Urothelium cell line (cell line): ENCODE measurements at regions not wholly inside any gene's neighbourhood (a gene's known extent, or its start where the extent isn't known, plus 50 kb on each side); places are given as distances from the start of the nearest gene placed in this dataset.
A peak's percentile ranks its signal among the peaks of the same experiment; 100 is the strongest.

Experiments used
- DNase-seq: peaks from one replicate; pipeline ENCODE4 v3.0.0; 2011; ENCODE audit warnings: low spot score, mixed read lengths
- FAIRE-seq: peaks from 2 replicates; lab custom pipeline; 2011; peaks lifted over from hg19 to GRCh38; lab: Jason Lieb, UNC

DNA sequence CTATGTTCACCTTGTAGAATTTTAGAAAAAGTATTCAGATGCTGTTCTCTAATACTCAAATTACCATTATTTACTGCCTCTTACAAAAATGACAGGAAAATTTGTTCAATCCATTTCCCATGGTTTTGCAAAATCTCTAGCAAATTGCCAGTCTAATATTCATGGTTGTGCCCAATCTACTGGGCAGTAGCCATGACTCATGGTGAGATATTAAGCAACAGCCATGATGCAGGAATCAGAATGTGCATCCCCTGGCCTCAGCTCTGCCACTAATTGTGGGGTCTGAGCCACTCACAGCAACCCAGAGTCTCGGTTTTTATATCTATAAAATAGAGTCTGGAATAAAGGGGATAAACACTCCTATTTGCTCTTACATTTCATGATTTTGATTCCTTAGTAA lies 353.6 kb downstream of the DEPDC1B start:
- DNase-seq (no peak), FAIRE-seq (no peak)

DNA sequence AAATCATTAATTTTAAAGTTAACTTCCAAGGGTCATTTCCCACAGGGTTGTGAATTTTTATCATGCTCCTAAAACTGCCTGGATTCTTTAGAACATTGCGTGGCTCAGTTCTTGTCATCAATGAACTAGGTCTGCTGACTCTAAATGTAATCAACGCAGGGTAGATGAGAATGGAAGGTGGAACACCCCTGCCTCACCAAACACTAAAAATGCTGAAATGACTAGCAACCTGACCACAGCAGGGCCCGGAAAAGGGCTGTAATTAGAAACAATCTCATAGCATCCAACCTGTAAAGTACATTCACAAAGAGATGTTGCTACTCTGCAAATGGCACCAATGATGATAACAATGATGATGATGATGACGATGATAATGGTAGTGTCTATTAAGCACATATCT lies 356.9 kb downstream of the DEPDC1B start:
- FAIRE-seq (peak; percentile 9), DNase-seq (no peak)

DNA sequence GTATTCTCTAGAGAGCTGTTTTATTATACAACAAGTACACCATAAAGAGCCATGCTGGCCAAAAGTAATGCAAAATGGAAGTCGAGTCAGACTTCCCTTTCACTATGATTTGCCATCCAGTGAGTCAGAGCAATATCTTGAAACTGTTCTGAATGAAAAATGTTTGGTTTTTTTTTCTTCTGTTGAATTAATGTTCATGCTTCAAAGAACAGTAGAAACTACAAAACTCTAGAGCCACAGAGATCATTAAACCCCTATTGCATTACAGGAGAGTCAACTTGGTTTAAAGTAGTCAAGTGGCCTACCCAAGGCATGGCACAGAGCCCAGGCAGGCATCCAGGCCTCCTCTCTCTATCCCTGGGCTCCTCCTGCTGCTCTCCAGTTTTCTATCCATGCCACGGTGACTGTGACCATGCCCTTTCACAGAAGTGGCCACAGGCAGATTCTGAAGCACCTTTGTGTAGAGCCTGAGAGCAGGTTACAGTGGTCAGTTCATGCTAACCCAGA lies 358.9 kb downstream of the DEPDC1B start:
- no peak for DNase-seq
- FAIRE-seq = no peak

DNA sequence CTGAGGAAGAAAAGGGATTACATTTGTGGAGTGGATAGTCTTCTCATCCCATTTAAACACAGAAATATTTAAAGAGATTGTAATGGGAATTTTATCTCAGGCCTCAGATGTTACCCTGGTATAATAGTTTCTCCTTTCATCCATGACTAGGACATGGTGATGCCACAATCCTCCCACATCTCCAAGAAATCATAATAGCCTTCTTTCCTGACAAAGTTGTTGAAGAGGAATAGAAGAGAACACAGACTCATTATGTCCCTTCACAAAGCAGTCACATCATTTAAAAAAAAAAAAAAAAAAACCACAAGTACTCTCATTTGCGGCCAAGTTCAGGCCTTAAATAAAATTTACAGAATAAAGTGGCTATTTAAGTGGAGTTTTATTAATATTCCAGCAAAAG lies 359.6 kb downstream of the DEPDC1B start:
- DNase-seq = no peak
- FAIRE-seq = no peak

DNA sequence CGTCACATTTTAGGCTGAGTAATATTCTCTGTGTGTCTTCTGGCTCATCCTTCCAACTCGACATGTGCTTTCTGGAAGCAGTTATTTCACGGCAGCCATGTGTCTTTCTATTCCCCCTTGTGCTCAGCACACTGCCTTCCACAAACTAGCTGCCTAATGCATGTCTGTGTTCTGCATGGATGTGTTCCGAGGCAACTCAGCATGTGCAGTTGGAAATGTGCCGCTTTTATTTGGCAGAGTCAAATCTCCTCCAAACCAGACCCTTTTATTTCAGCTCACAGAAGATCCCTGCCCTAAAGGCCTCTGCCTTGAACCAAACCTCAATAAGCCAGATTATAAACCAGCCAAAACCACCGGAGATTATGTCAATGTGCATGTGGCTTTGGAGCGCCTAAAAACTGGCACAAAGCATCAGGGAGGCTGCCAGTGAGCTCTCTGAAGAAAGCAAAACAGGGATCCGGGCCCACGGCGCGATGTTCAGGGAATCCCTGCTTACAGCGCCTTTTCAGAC lies 360.2 kb downstream of the DEPDC1B start:
- no peak for FAIRE-seq

DNA sequence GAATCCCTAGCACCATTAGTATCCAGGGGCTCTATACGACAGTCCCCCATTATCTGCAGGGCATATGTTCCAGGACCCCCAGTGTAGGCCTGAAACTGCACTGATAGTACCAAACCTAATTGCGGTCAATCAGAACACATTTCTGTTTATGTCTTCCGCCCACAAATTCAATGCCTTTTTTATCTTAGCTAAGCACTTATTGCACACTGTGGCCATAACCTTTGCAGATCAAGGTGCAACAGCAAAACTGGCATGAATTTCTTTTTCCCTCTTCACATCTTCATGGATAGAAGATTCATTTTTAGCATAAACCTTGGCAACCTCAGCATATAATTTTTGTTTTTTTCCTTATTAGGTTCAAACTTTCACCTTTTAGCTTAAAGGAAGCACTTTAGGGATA lies 361.1 kb downstream of the DEPDC1B start:
- DNase-seq = no peak
- no peak for FAIRE-seq

More for the DNA sequence above, 360.2 kb downstream of the DEPDC1B start:
- no peak for DNase-seq

DNA sequence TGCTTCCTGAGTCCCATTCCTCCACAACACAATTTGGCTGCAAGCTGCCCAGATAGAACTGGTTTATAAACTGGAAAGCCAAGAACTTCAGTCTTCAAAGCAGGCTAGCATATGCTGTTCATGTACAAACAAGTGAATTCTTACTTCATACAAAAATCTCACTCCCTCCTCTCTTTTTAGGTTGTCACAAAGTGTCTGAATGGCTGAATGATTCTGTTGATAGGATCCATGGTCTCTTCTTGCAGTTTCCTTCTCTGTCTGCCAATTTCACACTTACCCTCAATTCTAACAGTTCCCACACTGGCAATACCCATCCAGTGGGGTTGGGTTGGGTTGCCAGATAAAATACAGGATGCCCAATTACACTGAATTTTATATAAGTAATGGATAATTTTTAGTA lies 363.5 kb downstream of the DEPDC1B start:
- DNase-seq = no peak
- FAIRE-seq = no peak

DNA sequence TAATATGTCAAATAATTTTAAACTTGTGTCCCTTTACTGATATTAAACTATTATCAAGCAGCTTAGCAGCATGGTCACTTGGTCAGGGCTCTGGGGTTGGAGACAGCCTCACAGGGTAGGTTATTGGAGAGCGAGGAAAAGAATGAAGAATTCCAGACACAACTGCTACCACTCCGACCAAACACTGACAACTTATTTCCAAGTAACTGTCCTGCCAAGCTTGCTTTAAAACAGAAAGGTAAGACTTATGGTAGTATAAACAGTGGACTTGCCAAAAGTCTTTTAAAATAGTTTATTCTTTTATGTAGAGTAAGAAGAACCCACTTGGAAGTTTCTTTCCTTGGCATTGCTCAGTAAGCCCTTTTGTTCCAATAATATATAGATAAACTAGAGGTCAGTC lies 364.1 kb downstream of the DEPDC1B start:
- DNase-seq (no peak), FAIRE-seq (no peak)

DNA sequence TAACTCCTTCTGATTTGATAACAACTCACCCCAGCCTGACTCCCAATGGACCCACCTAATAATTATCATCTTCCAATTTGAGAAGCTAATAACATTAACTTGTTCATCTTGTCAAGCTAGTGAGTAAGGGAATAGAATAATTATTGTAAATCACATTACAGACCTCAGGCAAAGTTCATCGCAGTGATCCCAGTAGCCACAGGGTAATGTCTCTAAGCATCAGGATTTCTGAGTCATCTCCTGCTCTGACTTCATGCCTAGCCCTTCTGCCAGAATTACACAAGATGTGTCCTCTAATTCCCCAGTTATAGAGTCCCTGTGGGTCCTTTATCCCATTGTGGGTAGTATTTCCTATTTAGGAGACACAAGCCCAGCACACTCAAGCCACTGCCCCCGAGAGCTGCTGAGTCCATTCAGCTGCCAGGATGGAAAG lies 365.7 kb downstream of the DEPDC1B start:
- DNase-seq (peak; percentile 42), FAIRE-seq (no peak)

DNA sequence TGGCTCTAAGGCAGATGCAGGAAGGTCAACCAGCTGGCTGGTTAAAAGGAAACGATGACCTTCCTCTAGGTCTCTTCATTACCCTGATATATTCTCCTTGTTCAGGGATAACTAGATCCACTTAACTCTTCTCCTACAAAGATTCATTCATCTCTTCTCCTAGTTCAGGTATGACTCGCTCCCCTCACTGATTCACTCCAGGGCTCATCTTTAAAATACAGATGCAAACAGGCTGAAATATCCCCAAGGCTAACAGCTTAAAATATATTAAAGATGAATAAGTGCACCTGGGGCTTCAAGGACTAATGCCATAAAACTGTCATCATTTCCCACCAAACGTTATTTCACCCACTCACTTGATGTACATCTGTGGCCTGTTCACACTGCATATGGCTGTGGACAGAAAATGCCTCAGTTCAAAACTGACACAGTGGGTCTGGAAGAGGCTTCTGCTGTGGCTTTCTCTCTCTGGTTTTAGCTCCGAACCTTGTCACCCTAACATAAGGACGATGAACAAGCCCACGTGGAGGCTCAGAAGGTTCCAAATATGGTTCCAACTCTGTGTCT lies 366.9 kb downstream of the DEPDC1B start:
- DNase-seq = peak; percentile 30
- FAIRE-seq = no peak

DNA sequence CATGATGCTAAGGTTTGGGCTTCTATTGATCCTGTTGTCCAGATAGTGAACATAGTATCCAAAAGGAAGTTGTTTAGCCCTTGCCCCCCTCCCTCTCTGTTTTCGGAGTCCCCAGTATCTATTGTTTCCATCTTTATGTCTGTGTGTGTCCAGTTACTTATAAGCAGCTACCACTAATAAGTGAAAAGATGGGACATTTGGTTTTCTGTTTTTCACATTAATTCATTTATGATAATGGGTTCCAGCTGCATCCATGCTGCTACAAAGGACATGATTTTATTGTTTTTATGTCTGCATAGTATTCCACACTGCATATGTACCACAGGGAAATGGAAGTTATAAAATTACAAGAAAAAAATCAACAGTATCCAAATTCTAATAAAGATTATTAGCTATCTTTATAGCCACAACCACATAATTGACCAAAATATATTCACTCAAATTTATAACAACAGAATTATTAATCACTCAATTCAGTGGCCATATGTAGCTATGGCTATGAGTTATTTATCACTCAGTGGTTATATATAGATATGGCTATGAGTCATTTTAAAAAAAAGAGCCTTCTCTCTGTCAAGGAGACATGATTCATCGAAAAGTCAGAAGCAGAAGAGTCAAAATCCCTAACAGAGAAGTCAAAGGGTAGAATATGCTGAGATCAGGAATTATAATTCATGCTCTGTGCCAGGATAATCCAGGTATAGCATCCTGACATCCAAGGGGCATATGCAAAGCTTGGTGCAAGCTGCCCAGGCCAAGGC lies 367.5 kb downstream of the DEPDC1B start:
- no peak for DNase-seq
- FAIRE-seq = no peak

DNA sequence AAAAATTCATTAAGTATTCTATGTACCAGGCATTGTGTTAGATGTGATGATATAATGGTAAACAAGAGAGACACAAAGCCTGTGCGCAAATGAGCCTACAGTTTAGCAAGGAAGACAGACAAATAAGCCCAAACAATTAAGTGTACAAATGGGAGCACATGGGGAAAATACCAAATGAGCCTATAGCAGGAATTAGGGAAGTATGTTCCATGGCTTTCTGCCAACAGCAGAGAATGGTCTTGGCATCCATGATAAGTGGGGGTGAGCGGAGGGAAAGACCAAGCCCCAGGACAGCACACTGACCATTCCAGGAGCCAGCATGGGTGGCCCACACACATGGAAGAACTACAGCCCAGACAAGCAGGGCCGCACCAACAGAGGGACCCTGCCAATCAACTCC lies 369.7 kb downstream of the DEPDC1B start:
- DNase-seq (no peak), FAIRE-seq (no peak)

DNA sequence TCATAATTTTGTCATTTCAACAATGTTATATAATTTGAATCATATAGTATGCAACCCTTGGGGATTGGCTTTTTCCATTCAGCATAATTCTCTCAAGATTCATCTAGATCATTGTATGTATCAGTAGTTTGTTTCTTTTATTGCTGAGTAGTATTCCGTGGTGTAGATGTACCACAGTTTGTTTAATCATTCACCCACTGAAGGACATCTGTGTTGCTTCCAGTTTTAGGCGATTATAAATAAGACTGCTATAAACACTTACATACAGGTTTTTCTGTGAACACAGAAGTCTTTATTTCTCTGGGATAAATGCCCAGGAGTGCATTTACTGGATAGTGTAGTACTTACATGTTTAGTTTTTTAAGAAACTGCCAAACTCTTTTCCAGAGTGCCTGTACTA lies 374.1 kb downstream of the DEPDC1B start:
- DNase-seq (no peak), FAIRE-seq (no peak)

DNA sequence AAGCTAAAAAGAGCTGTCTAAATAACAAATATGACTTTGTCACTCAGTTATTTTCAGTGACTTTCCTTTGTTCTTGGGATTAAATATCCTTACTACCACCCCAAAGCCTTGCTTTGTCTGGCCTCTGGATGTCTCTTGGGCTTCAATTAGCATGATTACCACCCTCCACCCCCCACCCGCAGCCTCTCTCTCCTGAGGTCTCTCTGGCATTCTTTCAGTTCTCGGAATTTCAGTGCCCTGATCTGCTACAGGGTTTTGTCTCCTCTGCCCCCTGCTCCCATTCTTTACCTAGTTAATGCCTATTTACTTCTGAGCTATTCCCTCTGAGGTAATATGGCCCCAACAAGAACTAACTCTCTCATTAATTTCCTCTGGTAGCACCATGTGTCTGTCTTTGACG lies 376.4 kb downstream of the DEPDC1B start:
- FAIRE-seq (no peak), DNase-seq (no peak)

DNA sequence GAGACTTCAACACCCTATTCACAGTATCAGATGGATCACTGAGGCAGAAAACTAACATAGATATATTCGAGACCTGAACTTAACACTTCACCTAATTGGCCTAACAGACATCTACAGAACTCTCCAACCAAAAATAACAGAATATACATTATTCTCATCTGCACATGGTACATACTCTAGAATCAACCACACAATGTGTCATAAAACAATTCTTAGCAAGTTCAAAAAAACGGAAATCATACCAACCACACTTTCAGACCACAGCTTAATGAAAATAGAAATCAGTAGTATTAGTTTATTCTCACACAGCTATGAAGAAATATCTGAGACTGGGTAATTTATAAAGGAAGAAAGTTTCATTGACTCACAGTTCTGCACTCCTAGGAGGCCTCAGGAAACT lies 387.9 kb downstream of the DEPDC1B start:
- FAIRE-seq = no peak

DNA sequence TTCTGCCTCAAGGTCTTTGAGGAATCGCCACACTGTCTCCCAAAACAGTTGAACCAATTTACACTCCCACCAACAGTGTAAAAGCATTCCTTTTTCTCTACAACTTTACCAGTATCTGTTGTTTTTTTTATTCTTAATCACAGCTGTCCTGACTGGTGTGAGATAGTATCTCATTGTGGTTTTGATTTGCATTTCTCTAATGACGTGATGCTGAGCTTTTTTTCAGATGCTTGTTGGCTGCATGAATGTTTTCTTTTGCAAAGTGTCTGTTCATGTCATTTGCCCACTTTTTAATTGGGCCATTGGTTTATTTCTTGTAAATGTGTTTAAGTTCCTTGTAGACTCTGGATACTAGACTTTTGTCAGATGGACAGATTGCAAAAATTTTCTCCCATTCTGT lies 400.0 kb downstream of the DEPDC1B start:
- FAIRE-seq = no peak
- DNase-seq = no peak

More for the DNA sequence above, 387.9 kb downstream of the DEPDC1B start:
- no peak for DNase-seq

DNA sequence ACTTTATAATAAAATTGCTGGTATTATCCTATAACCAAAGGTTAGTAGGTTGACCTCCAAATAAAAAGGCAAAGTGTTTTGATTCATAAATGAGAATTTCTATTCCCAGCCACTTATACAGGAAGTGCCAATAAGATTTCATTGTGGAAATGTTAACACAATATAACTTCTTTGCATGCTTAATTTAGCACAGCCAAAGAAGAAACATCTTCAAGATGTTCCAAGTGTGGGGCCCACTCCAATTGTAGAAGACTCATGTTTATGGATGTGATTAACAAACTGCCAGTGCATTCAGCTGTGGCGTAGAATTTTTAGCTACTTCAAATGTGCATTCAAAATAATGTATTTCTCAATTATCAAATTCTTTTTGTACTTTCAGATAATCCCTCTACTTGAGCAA lies 402.3 kb downstream of the DEPDC1B start:
- DNase-seq = no peak
- FAIRE-seq = no peak

DNA sequence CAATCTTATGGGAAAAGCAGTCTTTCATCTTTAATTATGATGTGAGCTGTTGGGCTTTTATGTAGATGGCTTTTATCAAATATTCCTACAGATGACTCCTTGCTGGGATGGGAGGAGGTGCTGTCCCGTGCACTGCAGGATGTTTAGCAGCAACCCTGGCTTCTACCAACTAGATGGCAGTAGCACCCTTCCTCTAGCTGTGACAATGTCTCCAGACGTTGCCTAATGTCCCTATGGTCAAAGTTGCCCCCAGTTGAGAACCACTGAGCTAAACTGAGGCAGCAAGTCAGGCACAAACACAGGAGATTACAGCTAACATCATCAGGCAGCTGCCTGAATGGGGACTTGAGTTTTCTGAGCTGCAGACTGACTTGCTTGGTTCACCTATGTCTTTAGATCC lies 401.9 kb upstream of the PDE4D start:
- DNase-seq (peak; percentile 13), FAIRE-seq (peak; percentile 20)

DNA sequence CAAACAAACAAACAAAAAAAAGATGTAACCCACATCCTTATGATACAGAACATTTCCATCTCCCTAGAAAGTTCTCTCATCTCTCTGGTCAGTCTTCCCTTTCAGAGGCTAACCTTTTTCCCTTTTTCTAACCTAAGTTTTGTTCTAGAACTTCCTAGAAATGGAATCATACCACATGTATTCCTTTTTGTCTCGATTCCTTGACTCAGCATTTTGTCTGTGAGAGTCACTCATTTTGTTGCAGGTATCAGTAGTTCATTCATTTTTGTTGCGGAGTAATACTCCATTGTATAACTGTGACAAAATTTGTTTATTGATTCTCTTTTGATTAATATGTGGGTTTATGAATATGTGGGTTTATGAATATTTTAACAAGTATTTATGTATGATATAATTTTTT lies 400.0 kb upstream of the PDE4D start:
- FAIRE-seq = no peak
- DNase-seq = no peak

DNA sequence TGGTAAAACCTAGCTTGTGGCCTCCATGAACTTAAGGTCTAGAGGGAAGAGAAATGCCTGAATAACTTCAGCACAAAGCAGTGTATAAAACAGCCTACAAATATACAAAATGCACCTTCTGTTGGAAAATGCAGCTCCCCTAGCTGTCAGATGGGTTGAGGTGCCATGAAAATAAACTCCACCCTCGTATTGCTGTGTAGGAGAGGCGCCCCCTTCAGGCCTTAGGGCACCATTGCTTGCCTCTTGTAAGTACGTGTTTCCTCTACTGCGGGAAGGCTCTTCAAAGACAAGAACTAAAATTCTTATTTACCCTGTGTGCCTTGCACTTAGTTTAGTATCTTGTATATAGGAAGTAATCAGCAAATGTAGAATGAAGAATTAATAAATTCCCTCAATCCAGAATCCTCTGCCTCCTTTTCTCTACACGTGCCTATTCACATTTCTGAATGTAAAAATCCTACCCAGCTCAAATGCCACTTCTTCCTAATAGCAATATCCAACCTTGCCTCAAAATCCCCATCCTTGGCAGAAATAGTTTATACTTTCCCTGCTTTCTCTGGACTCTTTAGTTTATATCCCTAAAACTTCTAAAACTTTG lies 393.7 kb upstream of the PDE4D start:
- peak; percentile 47 for DNase-seq
- no peak for FAIRE-seq

DNA sequence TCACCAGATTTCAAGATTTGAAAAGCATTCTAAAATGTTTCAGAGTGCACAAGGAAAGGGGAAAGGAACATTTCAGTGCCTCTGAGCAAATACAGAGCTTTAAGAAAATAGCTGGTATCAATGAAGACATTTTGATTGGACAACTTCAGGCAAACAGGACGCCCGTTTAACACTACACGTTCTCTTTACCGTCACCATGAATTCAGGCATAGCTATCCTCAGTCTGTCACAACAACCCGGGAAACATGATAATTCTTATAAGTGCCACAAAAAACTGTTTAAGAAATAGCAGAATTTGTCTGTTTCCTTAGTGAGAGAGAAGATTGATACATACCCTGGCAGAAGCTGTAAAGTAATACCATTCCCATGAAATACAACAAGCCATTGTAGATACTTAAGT lies 392.4 kb upstream of the PDE4D start:
- FAIRE-seq = no peak

DNA sequence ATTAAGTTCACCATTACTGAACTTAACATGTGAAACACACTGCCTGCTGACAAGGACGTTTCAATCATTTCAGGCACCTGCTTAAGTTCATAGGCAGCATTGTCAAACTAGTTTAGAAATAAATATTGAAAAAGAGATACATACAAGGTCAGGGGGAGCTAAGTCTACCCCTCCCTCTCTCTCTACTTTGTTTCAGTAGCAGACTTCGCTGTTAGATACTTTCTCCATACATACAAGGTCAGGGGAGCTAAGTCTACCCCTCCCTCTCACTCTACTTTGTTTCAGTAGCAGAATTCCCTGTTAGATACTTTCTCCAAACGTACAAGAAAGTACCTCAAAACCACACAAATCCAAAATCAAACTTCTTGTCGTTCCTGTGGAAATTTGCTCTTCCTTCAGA lies 387.4 kb upstream of the PDE4D start:
- FAIRE-seq = no peak

More for the DNA sequence above, 392.4 kb upstream of the PDE4D start:
- DNase-seq = no peak

More for the DNA sequence above, 387.4 kb upstream of the PDE4D start:
- DNase-seq = no peak
